ENCODE measurements at regions not wholly inside any gene's neighbourhood (a gene's known extent, or its start where the extent isn't known, plus 50 kb on each side); places are given as distances from the start of the nearest gene placed in this dataset.
"Not testable (repeated sequence)": the region's sequence is repeated elsewhere in the genome, so short reads cannot be mapped to it uniquely, and the experiment has no call there.

DNA sequence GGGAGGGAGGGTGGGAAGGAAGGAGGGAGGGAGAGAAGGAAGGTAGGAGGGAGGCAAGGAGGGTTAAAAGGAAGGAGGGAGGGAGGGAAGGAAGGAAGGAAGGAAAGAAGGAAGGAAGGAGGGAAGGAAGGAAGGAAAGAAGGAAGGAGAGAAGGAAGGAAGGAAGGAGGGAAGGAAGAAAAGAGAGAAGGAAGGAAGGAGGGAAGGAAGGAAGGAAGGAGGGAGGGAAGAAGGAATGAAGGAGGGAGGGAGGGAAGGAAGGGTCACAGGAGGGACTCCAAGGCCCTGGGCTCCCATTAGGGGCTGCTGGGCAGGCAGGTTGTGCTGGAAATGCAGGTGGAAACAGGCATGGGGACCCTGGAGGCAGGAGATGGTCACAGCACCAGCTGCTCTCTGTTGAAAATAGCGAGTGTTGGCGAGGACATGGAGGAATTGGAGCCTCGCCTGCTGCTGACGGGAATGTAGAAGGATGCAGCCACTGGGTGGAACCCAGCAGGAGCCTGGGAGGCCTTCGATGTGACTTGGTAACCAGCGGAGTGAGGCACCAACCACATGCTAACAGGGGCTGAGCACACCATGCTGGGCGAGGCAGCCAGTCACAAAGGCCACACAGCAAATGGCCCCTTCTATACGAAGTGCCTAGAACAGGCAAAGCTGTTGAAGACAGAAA, 217.3 kb upstream of the SGCG start:
- not testable (repeated sequence) for H3K4me2 ChIP-seq (ENCODE audit: low read length); H2BK5ac ChIP-seq (ENCODE audit: low read length); H3K4me3 ChIP-seq (ENCODE audit: low read length); H4K5ac ChIP-seq (ENCODE audit: low read length); H3K4me1 ChIP-seq (ENCODE audit: control insufficient read depth, low read depth, low read length); H4K8ac ChIP-seq (ENCODE audit: low read depth, low read length); H3K27ac ChIP-seq (ENCODE audit: low read depth, low read length); H3K27me3 ChIP-seq (ENCODE audit: insufficient read depth, low read length, poor library complexity); H3K56ac ChIP-seq (ENCODE audit: low read length); H3K18ac ChIP-seq (ENCODE audit: low read length); H2BK120ac ChIP-seq (ENCODE audit: low read depth, low read length); H3K23ac ChIP-seq (ENCODE audit: low read length); H3K4ac ChIP-seq (ENCODE audit: low read depth, low read length); H3K9ac ChIP-seq (ENCODE audit: low read length); H3K79me1 ChIP-seq (ENCODE audit: low read length); H2AK5ac ChIP-seq (ENCODE audit: low read length); H2BK15ac ChIP-seq (replicated peaks; ENCODE audit: low read depth); H3K36me3 ChIP-seq (ENCODE audit: control insufficient read depth, insufficient read depth, low read length); H3K79me2 ChIP-seq (ENCODE audit: control insufficient read depth, insufficient read depth, low read length)
- DNase-seq: peak; percentile 32
- WGBS (ENCODE audit: extremely low coverage, insufficient coverage, low lambda C conversion rate): no CpG with 5 or more reads among the region's 8 CpGs

DNA sequence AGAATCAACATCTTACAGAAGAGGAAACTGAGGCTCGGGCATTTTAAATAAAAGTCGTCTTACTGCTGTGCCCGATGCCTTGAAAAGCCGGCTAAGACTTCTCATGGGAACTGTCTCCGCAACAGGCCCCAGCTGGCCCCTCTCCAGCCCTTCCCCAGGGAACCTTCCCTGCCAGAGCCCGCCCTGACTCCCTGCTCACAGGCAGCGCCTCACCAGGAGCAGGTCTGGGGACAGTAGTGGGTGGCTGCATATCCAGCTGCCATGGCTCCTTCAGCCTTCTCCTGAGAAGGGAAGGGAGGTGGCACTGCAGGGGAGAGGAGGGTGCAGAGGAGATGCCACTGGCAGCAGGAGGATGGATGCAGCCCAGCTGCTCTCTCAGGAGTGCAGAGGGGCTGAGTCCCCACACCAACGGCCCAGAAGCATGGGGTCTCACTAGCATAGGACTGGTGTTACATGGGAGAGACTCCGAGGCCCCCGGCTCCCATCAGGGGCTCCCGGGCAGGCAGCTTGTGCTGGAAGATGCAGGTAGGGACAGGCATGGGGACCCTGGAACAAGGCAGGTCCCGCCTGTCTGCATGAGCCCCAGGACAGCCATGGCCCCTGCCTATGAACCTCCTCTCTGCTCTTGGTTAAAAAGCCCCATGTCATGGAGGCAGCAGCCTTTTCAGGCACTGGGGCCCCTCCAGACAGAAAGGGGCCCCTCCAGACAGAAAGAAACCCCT, 216.4 kb upstream of the SGCG start:
- no peak overlapping the region for H2BK5ac ChIP-seq (ENCODE audit: low read length)
- H3K36me3 ChIP-seq (ENCODE audit: control insufficient read depth, insufficient read depth, low read length): no peaks in the 10 kb centered on the region
- no peak overlapping the region for H4K5ac ChIP-seq (ENCODE audit: low read length)
- no peak overlapping the region for H3K4me3 ChIP-seq (ENCODE audit: low read length)
- WGBS (ENCODE audit: extremely low coverage, insufficient coverage, low lambda C conversion rate): no CpG with 5 or more reads among the region's 12 CpGs
- H3K79me1 ChIP-seq (ENCODE audit: low read length): no peaks in the 10 kb centered on the region
- H2AK5ac ChIP-seq (ENCODE audit: low read length): no peak overlapping the region
- no peak overlapping the region for H3K56ac ChIP-seq (ENCODE audit: low read length)
- no peak overlapping the region for H3K18ac ChIP-seq (ENCODE audit: low read length)
- H3K27ac ChIP-seq (ENCODE audit: low read depth, low read length): no peak overlapping the region
- H3K4ac ChIP-seq (ENCODE audit: low read depth, low read length): no peak overlapping the region
- no peak overlapping the region for H3K9ac ChIP-seq (ENCODE audit: low read length)
- no peak overlapping the region for H3K4me2 ChIP-seq (ENCODE audit: low read length)
- no peaks in the 10 kb centered on the region for H3K4me1 ChIP-seq (ENCODE audit: control insufficient read depth, low read depth, low read length)
- H3K79me2 ChIP-seq (ENCODE audit: control insufficient read depth, insufficient read depth, low read length): no peaks in the 10 kb centered on the region
- H3K27me3 ChIP-seq (ENCODE audit: insufficient read depth, low read length, poor library complexity): no peaks in the 10 kb centered on the region
- H4K8ac ChIP-seq (ENCODE audit: low read depth, low read length): no peak overlapping the region
- no peak for DNase-seq
- H2BK120ac ChIP-seq (ENCODE audit: low read depth, low read length): no peak overlapping the region
- H2BK15ac ChIP-seq (replicated peaks; ENCODE audit: low read depth): no peak overlapping the region
- no peak overlapping the region for H3K23ac ChIP-seq (ENCODE audit: low read length)

DNA sequence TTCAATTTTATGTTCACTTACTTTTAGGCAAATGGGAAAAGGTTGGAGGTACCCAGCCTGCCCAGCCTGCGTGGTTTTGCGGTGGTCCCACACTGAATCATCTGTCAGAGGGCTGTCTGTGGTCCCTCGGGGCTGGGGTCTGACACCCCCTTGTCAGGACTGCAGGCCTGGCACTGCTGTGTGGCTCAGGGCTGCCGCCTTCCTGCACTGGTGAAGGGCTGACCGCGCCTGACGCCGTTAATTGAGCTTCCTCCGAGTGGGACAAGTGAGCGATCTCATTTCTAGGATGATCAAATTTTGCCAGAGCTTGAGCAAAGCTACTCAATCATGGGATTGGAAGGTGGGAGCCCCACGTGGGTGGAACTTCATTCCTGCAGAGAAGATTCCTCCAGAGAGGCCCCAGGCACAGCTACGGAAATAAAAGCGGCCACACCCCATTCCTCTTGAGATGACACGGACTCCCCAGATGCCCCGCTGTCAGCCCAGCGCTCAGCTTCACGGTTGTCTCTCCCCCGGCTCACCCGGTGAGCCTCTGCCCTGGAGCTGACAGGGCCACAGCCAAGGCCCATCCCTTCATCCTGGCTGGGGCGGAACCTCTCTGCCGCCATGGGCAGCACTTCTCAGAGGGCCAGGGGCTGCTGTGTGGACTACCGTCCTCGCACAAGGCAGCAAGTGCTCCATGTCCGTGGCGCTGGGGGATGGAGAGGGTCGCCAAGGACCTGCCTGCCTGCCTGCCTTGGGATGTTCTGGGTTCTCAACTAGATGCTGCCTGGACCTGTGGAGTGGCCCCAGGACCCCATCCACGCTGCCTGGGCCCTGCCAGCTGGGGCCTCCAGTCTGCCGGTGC, 215.5 kb upstream of the SGCG start:
- H3K79me2 ChIP-seq (ENCODE audit: control insufficient read depth, insufficient read depth, low read length); H3K4ac ChIP-seq (ENCODE audit: low read depth, low read length); H3K9ac ChIP-seq (ENCODE audit: low read length); H2BK15ac ChIP-seq (replicated peaks; ENCODE audit: low read depth); H3K27ac ChIP-seq (ENCODE audit: low read depth, low read length); H3K23ac ChIP-seq (ENCODE audit: low read length); H4K5ac ChIP-seq (ENCODE audit: low read length); H4K8ac ChIP-seq (ENCODE audit: low read depth, low read length); H2BK120ac ChIP-seq (ENCODE audit: low read depth, low read length); H3K18ac ChIP-seq (ENCODE audit: low read length); H3K56ac ChIP-seq (ENCODE audit: low read length); H2AK5ac ChIP-seq (ENCODE audit: low read length); H2BK5ac ChIP-seq (ENCODE audit: low read length); H3K4me1 ChIP-seq (ENCODE audit: control insufficient read depth, low read depth, low read length); H3K4me3 ChIP-seq (ENCODE audit: low read length); H3K27me3 ChIP-seq (ENCODE audit: insufficient read depth, low read length, poor library complexity); H3K36me3 ChIP-seq (ENCODE audit: control insufficient read depth, insufficient read depth, low read length); H3K79me1 ChIP-seq (ENCODE audit: low read length); H3K4me2 ChIP-seq (ENCODE audit: low read length): not testable (repeated sequence)
- no CpG with 5 or more reads among the region's 28 CpGs for WGBS (ENCODE audit: extremely low coverage, insufficient coverage, low lambda C conversion rate)
- peak; percentile 55 for DNase-seq

DNA sequence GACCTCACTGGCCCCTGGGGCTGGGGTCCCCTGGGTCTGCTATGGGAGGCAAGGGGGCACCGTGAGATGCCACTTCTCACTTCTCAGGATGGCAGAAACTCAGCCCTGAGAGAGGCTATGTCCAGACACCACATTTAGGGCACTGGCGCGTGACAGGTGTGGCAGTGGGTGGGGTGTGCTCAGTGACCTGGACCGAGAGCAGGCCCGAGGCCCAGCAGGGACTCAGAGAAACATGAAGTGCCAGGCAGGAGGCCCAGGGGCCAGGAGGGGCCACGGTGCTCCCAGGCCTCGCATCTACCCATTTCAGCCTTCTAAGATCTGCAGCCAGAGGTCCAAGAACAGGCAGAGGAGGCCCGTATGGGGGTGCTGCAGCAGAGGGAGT, 214.9 kb upstream of the SGCG start:
- not testable (repeated sequence) for H3K4me2 ChIP-seq (ENCODE audit: low read length); H3K79me2 ChIP-seq (ENCODE audit: control insufficient read depth, insufficient read depth, low read length); H3K4me3 ChIP-seq (ENCODE audit: low read length); H2BK15ac ChIP-seq (replicated peaks; ENCODE audit: low read depth); H3K9ac ChIP-seq (ENCODE audit: low read length); H3K27ac ChIP-seq (ENCODE audit: low read depth, low read length); H3K18ac ChIP-seq (ENCODE audit: low read length); H3K4ac ChIP-seq (ENCODE audit: low read depth, low read length); H3K23ac ChIP-seq (ENCODE audit: low read length); H4K8ac ChIP-seq (ENCODE audit: low read depth, low read length); H2BK5ac ChIP-seq (ENCODE audit: low read length); H3K36me3 ChIP-seq (ENCODE audit: control insufficient read depth, insufficient read depth, low read length); DNase-seq; H3K56ac ChIP-seq (ENCODE audit: low read length); H3K79me1 ChIP-seq (ENCODE audit: low read length); H3K4me1 ChIP-seq (ENCODE audit: control insufficient read depth, low read depth, low read length); H4K5ac ChIP-seq (ENCODE audit: low read length); H2AK5ac ChIP-seq (ENCODE audit: low read length); H2BK120ac ChIP-seq (ENCODE audit: low read depth, low read length); H3K27me3 ChIP-seq (ENCODE audit: insufficient read depth, low read length, poor library complexity)
- no CpG with 5 or more reads among the region's 8 CpGs for whole genome bisulfite sequencing (ENCODE audit: extremely low coverage, insufficient coverage, low lambda C conversion rate)

DNA sequence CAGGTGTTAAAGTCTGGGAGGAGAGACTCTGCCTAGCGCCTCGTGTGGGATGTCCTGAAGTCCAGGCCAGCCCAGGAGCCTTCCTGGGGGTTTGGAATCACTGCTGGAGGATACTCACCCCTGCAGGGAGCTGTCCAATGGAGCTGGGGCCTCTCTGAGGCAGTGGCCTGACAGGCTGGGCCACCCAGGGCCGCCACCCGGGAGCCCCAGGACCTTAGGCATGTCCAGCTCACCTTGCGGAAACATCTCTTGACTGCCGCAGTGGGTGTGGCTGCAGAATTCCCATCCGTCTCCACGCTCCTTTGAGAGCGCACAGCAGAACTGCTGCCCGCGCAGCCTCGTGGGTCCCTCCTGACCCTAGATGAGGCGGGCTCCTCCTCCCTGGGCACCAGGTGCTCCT, 214.0 kb upstream of the SGCG start:
- H3K56ac ChIP-seq (ENCODE audit: low read length); H2BK5ac ChIP-seq (ENCODE audit: low read length); H3K4me1 ChIP-seq (ENCODE audit: control insufficient read depth, low read depth, low read length); H3K36me3 ChIP-seq (ENCODE audit: control insufficient read depth, insufficient read depth, low read length); DNase-seq; H3K18ac ChIP-seq (ENCODE audit: low read length); H2BK15ac ChIP-seq (replicated peaks; ENCODE audit: low read depth); H3K23ac ChIP-seq (ENCODE audit: low read length); H3K4ac ChIP-seq (ENCODE audit: low read depth, low read length); H3K79me1 ChIP-seq (ENCODE audit: low read length); H4K8ac ChIP-seq (ENCODE audit: low read depth, low read length); H3K27ac ChIP-seq (ENCODE audit: low read depth, low read length); H2BK120ac ChIP-seq (ENCODE audit: low read depth, low read length); H3K79me2 ChIP-seq (ENCODE audit: control insufficient read depth, insufficient read depth, low read length); H4K5ac ChIP-seq (ENCODE audit: low read length); H3K9ac ChIP-seq (ENCODE audit: low read length); H3K4me3 ChIP-seq (ENCODE audit: low read length); H2AK5ac ChIP-seq (ENCODE audit: low read length); H3K27me3 ChIP-seq (ENCODE audit: insufficient read depth, low read length, poor library complexity); H3K4me2 ChIP-seq (ENCODE audit: low read length): not testable (repeated sequence)
- no CpG with 5 or more reads among the region's 13 CpGs for WGBS (ENCODE audit: extremely low coverage, insufficient coverage, low lambda C conversion rate)
